Fibroblast of lung (primary cell): ENCODE measurements at regions not wholly inside any gene's neighbourhood (a gene's known extent, or its start where the extent isn't known, plus 50 kb on each side); places are given as distances from the start of the nearest gene placed in this dataset.

ENCODE experiments used
- EZH2 ChIP-seq: IDR thresholded peaks from 2 replicates; pipeline ENCODE4 v1.5.1; 2012; ENCODE audit warnings: low read length, control low read depth, mild to moderate bottlenecking; ENCODE audit errors: missing control alignments
- TF ChIP-seq, protein P1 (sequence below), 2 donors: IDR thresholded peaks in 1 of 2; conservative IDR thresholded peaks in 1 of 2; 1 replicate in 1 of 2; 2 replicates in 1 of 2; pipeline ENCODE4 v1.5.1; 2011 to 2012; ENCODE audit warnings: low read length in 2 of 2, control low read depth in 1 of 2, inconsistent platforms in 1 of 2, low read depth in 1 of 2, mild to moderate bottlenecking in 1 of 2

DNA sequence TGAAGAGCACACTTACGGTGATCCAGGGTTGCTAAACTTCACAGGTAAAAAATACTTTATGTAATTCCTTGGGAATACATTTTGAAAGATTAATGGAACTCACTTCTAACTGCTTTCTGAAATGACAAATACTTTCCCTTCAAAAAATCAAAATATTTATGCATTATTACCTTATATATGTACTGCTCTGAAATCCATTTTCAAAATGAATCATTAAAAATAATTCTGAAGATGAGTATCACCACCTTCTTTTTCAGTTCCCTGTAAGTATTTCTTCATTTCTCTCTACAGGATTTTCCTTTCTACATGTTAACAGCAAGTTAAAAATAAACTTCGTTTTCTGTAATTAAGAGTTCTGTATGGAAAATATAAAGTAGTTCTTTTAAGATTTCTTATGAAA lies 428.6 kb downstream of the TMA16 start:
- TF ChIP-seq EZH2: no peak
- TF ChIP-seq, protein P1, sequence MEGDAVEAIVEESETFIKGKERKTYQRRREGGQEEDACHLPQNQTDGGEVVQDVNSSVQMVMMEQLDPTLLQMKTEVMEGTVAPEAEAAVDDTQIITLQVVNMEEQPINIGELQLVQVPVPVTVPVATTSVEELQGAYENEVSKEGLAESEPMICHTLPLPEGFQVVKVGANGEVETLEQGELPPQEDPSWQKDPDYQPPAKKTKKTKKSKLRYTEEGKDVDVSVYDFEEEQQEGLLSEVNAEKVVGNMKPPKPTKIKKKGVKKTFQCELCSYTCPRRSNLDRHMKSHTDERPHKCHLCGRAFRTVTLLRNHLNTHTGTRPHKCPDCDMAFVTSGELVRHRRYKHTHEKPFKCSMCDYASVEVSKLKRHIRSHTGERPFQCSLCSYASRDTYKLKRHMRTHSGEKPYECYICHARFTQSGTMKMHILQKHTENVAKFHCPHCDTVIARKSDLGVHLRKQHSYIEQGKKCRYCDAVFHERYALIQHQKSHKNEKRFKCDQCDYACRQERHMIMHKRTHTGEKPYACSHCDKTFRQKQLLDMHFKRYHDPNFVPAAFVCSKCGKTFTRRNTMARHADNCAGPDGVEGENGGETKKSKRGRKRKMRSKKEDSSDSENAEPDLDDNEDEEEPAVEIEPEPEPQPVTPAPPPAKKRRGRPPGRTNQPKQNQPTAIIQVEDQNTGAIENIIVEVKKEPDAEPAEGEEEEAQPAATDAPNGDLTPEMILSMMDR (conservative IDR thresholded peaks at IDR 0.05 in 1 of 2, IDR thresholded peaks at IDR 0.05 in 1 of 2; ENCODE audit: low read depth in 1 of 2, low read length in 2 of 2): no peak
